CD14-positive monocyte (primary cell): ENCODE measurements at regions not wholly inside any gene's neighbourhood (a gene's known extent, or its start where the extent isn't known, plus 50 kb on each side); places are given as distances from the start of the nearest gene placed in this dataset.

ENCODE experiments used
- DNase-seq, 3 donors: peaks; one replicate each; pipeline ENCODE4 v3.0.0-alpha.2; 2011 to 2022
- H2AFZ ChIP-seq: 2 replicates; pipeline ENCODE4 v1.6.0; 2012; ENCODE audit warnings: mild to moderate bottlenecking, low read depth, low read length, inconsistent platforms; ENCODE audit not compliant: insufficient read depth, poor library complexity, severe bottlenecking
- H3K27ac ChIP-seq, 2 donors: 1 replicate in 1 of 2; 2 replicates in 1 of 2; pipeline ENCODE4 v1.5.1; 2012 to 2013; ENCODE audit warnings: low read length in 2 of 2, control low read depth in 1 of 2, inconsistent platforms in 1 of 2, low read depth in 1 of 2, mild to moderate bottlenecking in 1 of 2
- H3K27me3 ChIP-seq, 2 donors: one replicate each; pipeline versions ENCODE4 v1.6.0 to v1.6.1; 2011 to 2013; ENCODE audit warnings: low read length in 2 of 2; ENCODE audit not compliant: control insufficient read depth in 2 of 2, insufficient read depth in 2 of 2
- H3K36me3 ChIP-seq, 2 donors: replicated peaks in 1 of 2; 1 replicate in 1 of 2; 2 replicates in 1 of 2; pipeline versions ENCODE4 v1.5.1 to v1.6.1; 2012 to 2013; ENCODE audit warnings: low read length in 2 of 2, control low read depth in 1 of 2, inconsistent platforms in 1 of 2, mild to moderate bottlenecking in 1 of 2; ENCODE audit not compliant: insufficient read depth in 2 of 2, control insufficient read depth in 1 of 2
- H3K4me1 ChIP-seq, 2 donors: 1 replicate in 1 of 2; 2 replicates in 1 of 2; pipeline versions ENCODE4 v1.5.1 to v1.6.1; 2012 to 2013; ENCODE audit warnings: low read length in 2 of 2, control low read depth in 1 of 2, inconsistent platforms in 1 of 2, mild to moderate bottlenecking in 1 of 2, moderate library complexity in 1 of 2; ENCODE audit not compliant: insufficient read depth in 2 of 2, control insufficient read depth in 1 of 2
- H3K4me2 ChIP-seq: replicated peaks from 2 replicates; pipeline ENCODE3; 2012; ENCODE audit warnings: low read length, moderate library complexity, mild to moderate bottlenecking; ENCODE audit not compliant: poor library complexity, severe bottlenecking; ENCODE audit errors: extremely low read depth
- H3K4me3 ChIP-seq, 3 experiments: fragments of 200-600 bp in 1 of 3; sonication (generic) in 1 of 3; replicated peaks in 1 of 3; 1 replicate in 2 of 3; 2 replicates in 1 of 3; pipeline ENCODE4 v1.5.1; 2011 to 2013; ENCODE audit warnings: low read length in 3 of 3, mild to moderate bottlenecking in 3 of 3, control low read depth in 2 of 3, low read depth in 2 of 3, inconsistent platforms in 1 of 3, moderate library complexity in 1 of 3
- H3K79me2 ChIP-seq: 2 replicates; pipeline ENCODE4 v1.6.0; 2012; ENCODE audit warnings: mild to moderate bottlenecking, control low read depth, inconsistent platforms, low read length, moderate library complexity; ENCODE audit not compliant: insufficient read depth
- H3K9ac ChIP-seq: 2 replicates; pipeline ENCODE4 v1.6.0; 2017; ENCODE audit warnings: low read length, mild to moderate bottlenecking; ENCODE audit not compliant: insufficient read depth, poor library complexity, severe bottlenecking
- H3K9me3 ChIP-seq, 2 donors: replicated peaks in 1 of 2; 1 replicate in 1 of 2; 2 replicates in 1 of 2; pipeline versions ENCODE4 v1.5.1 to v1.6.1; 2012 to 2013; ENCODE audit warnings: low read length in 2 of 2, control low read depth in 1 of 2; ENCODE audit not compliant: control insufficient read depth in 1 of 2, insufficient read depth in 1 of 2
- H4K20me1 ChIP-seq: 2 replicates; pipeline ENCODE4 v1.6.0; 2012; ENCODE audit warnings: mild to moderate bottlenecking, low read length, control low read depth, moderate library complexity; ENCODE audit not compliant: insufficient read depth
- H3K27ac Mint-ChIP-seq, 7 donors: one replicate each; pipeline ENCODE4 v1.8.0; 2020; ENCODE audit warnings: mild to moderate bottlenecking in 7 of 7, mixed read lengths in 7 of 7, moderate library complexity in 6 of 7, inconsistent platforms in 2 of 7
- H3K27me3 Mint-ChIP-seq, 3 donors: one replicate each; pipeline ENCODE4 v1.8.0; 2021 to 2022; ENCODE audit warnings: low read depth in 3 of 3, mild to moderate bottlenecking in 3 of 3, mixed read lengths in 3 of 3, moderate library complexity in 3 of 3, inconsistent platforms in 1 of 3
- H3K36me3 Mint-ChIP-seq, 2 donors: one replicate each; pipeline ENCODE4 v1.8.0; 2020; ENCODE audit warnings: mixed read lengths in 2 of 2, inconsistent platforms in 1 of 2, mild to moderate bottlenecking in 1 of 2
- H3K4me1 Mint-ChIP-seq: one replicate; pipeline ENCODE4 v1.8.0; 2020; ENCODE audit warnings: mild to moderate bottlenecking, mixed read lengths
- H3K4me3 Mint-ChIP-seq, 2 donors: one replicate each; pipeline ENCODE4 v1.8.0; 2020; ENCODE audit warnings: mild to moderate bottlenecking in 2 of 2, mixed read lengths in 2 of 2, moderate library complexity in 1 of 2
- H3K9me3 Mint-ChIP-seq, 7 donors: one replicate each; pipeline ENCODE4 v1.8.0; 2020 to 2022; ENCODE audit warnings: mixed read lengths in 7 of 7, mild to moderate bottlenecking in 6 of 7, moderate library complexity in 6 of 7, inconsistent platforms in 2 of 7
- CTCF ChIP-seq: fragments of 200-600 bp; IDR thresholded peaks from one replicate; pipeline ENCODE4 v1.8.0; 2022; ENCODE audit warnings: antibody characterized with exemption, mild to moderate bottlenecking
- WGBS: methylation state at CpG from one replicate; pipeline ENCODE4 v1.1.5; 2013; ENCODE audit warnings: missing lambda C conversion rate; ENCODE audit not compliant: insufficient coverage; 5-methylcytosine and 5-hydroxymethylcytosine counted together
- intact Hi-C, 2 donors: fragments of 100-400 bp; cut with micrococcal nuclease; formaldehyde crosslinking; loops; one replicate each; pipeline versions ENCODE4 v1.15.0 to v1.15.1; 2023

- H3K27ac Mint-ChIP-seq = no peak overlapping the region
Observed at GRCh38 chr3:8233938-8234337, 267.7 kb upstream of the LMCD1 start.

GRCh38 chr3:8236264-8236663, 265.4 kb upstream of the LMCD1 start:
- Histone ChIP-seq H3K4me1 (no peaks in the 10 kb centered on the region), H3K9ac (no peak overlapping the region), H4K20me1 (no peaks in the 10 kb centered on the region), H3K36me3 (no peaks in the 10 kb centered on the region), H3K79me2 (no peaks in the 10 kb centered on the region), H3K9me3 (no peaks in the 10 kb centered on the region), H3K4me3 (no peak overlapping the region), H3K27me3 (no peaks in the 10 kb centered on the region), H2AFZ (no peak overlapping the region), H3K4me2 (no peak overlapping the region), H3K27ac (no peak overlapping the region)
- H3K4me3 Mint-ChIP-seq = no peak overlapping the region
- DNase-seq = no peak
- H3K36me3 Mint-ChIP-seq = no peaks in the 10 kb centered on the region
- H3K27me3 Mint-ChIP-seq = peaks cover 0 to 2% (median 1%) of the 10 kb centered on the region in 3 donors
- intact Hi-C loops = no loop called here
- TF ChIP-seq CTCF = no peak
- no peak overlapping the region for H3K27ac Mint-ChIP-seq
- H3K9me3 Mint-ChIP-seq = peaks cover 0 to 3% (median 0%) of the 10 kb centered on the region in 7 donors
- no peaks in the 10 kb centered on the region for H3K4me1 Mint-ChIP-seq
- WGBS = no CpG with 5 or more reads among the region's 3 CpGs

More at GRCh38 chr3:8233938-8234337, 267.7 kb upstream of the LMCD1 start:
- DNase-seq = no peak
- Histone ChIP-seq H3K79me2 (no peaks in the 10 kb centered on the region), H3K36me3 (no peaks in the 10 kb centered on the region), H3K4me1 (no peaks in the 10 kb centered on the region), H3K4me2 (no peak overlapping the region), H4K20me1 (no peaks in the 10 kb centered on the region), H3K9me3 (no peaks in the 10 kb centered on the region), H3K4me3 (no peak overlapping the region), H3K27me3 (no peaks in the 10 kb centered on the region), H2AFZ (no peak overlapping the region), H3K27ac (no peak overlapping the region), H3K9ac (no peak overlapping the region)
- no peak overlapping the region for H3K4me3 Mint-ChIP-seq
- intact Hi-C loops = no loop called here
- no peaks in the 10 kb centered on the region for H3K4me1 Mint-ChIP-seq
- peaks cover 0 to 3% (median 0%) of the 10 kb centered on the region in 7 donors for H3K9me3 Mint-ChIP-seq
- no peaks in the 10 kb centered on the region for H3K36me3 Mint-ChIP-seq
- peaks cover 0 to 2% (median 1%) of the 10 kb centered on the region in 3 donors for H3K27me3 Mint-ChIP-seq
- no CpG with 5 or more reads among the region's 2 CpGs for WGBS
- no peak for TF ChIP-seq CTCF
